ENCODE measurements at regions not wholly inside any gene's neighbourhood (a gene's known extent, or its start where the extent isn't known, plus 50 kb on each side); places are given as distances from the start of the nearest gene placed in this dataset.

DNA sequence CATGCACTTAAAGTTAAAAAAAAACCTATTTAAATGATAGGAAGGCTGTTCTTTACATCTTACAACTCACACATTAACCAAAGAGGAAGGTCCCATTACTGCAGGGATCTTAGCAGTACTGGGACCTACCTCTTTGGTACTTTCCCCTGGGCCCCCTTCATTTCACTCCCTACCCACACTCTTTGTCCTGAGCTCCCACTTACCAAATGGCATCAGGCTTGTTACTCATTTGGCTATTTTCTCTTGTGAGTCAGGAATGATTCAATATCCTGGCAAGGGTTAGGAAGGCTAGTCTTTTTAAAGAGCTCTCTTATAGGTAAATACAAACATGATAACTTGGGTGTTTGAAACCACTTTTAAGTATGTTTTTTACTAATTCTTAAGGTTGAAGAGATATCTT lies 117.4 kb upstream of the ELL2 start:
- H3K4me3 ChIP-seq (replicated peaks in 1 of 3; ENCODE audit: insufficient read depth in 1 of 3, low read depth in 1 of 3, low read length in 3 of 3), result no peak overlapping the region

DNA sequence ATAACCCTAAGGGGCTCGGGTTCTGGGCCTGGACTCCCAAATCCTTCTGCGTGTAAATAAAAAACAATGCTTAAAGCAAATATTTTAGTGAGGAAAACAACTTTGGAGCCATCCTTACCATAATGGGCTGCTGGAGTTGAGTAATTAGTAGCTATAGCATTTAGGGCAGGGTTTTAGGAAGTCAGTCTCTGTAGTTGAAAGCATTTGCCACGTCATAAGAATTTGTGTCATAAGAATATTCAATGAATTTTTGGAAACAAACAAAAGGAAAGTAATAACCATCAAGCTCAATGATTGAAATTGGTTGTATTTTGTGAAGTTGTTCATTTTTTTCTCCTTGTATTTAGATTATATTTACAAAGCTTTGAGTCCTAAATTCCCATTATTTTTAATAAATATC lies 114.8 kb upstream of the ELL2 start:
- Histone ChIP-seq H3K36me3 (ENCODE audit: control insufficient read depth in 2 of 2, extremely low read depth in 1 of 2, insufficient read depth in 2 of 2, low read length in 2 of 2) (no peaks in the 10 kb centered on the region), H3K27me3 (ENCODE audit: control insufficient read depth in 2 of 2, insufficient read depth in 2 of 2, low read length in 2 of 2) (no peaks in the 10 kb centered on the region), H3K9me1 (replicated peaks; ENCODE audit: control insufficient read depth, extremely low read depth, insufficient read depth, low read length) (no peaks in the 10 kb centered on the region), H3K4me2 (ENCODE audit: insufficient read depth, low read length) (no peak overlapping the region), H4K20me1 (replicated peaks; ENCODE audit: control insufficient read depth, extremely low read depth, insufficient read depth, low read length) (no peaks in the 10 kb centered on the region), H3K27ac (ENCODE audit: insufficient read depth, low read depth, low read length) (no peak overlapping the region), H3K9me3 (replicated peaks; ENCODE audit: control insufficient read depth, insufficient read depth, low read length) (no peaks in the 10 kb centered on the region), H2AFZ (ENCODE audit: low read depth, low read length) (no peak overlapping the region), H3K79me2 (ENCODE audit: control insufficient read depth, insufficient read depth, low read length) (no peaks in the 10 kb centered on the region), H3K9ac (replicated peaks; ENCODE audit: extremely low read depth, insufficient read depth, low read length) (no peak overlapping the region), H3K4me1 (ENCODE audit: control insufficient read depth, extremely low read depth, insufficient read depth, low read length) (peaks cover 44% of the 10 kb centered on the region), H3K4me3 (replicated peaks in 1 of 3; ENCODE audit: insufficient read depth in 1 of 3, low read depth in 1 of 3, low read length in 3 of 3) (no peak overlapping the region)
- DNase-seq (ENCODE audit: low read depth, low spot score) (no peak), FAIRE-seq (no peak)
- TF ChIP-seq GATA2 (IDR thresholded peaks at IDR 0.05; ENCODE audit: insufficient read depth, insufficient read length, low read depth, low read length), result no peak
- no peak for TF ChIP-seq EZH2 (IDR thresholded peaks at IDR 0.05; ENCODE audit: borderline replicate concordance, low read depth, low read length, severe bottlenecking)
- TF ChIP-seq, protein P1, sequence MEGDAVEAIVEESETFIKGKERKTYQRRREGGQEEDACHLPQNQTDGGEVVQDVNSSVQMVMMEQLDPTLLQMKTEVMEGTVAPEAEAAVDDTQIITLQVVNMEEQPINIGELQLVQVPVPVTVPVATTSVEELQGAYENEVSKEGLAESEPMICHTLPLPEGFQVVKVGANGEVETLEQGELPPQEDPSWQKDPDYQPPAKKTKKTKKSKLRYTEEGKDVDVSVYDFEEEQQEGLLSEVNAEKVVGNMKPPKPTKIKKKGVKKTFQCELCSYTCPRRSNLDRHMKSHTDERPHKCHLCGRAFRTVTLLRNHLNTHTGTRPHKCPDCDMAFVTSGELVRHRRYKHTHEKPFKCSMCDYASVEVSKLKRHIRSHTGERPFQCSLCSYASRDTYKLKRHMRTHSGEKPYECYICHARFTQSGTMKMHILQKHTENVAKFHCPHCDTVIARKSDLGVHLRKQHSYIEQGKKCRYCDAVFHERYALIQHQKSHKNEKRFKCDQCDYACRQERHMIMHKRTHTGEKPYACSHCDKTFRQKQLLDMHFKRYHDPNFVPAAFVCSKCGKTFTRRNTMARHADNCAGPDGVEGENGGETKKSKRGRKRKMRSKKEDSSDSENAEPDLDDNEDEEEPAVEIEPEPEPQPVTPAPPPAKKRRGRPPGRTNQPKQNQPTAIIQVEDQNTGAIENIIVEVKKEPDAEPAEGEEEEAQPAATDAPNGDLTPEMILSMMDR (IDR thresholded peaks at IDR 0.05; ENCODE audit: extremely low read depth in 1 of 2, insufficient read depth in 1 of 2, low read depth in 1 of 2, low read length in 2 of 2), result no peak
- no peak for TF ChIP-seq MYC (IDR thresholded peaks at IDR 0.05; ENCODE audit: low read depth, low read length)
- no peak for TF ChIP-seq JUN (IDR thresholded peaks at IDR 0.05; ENCODE audit: borderline replicate concordance, insufficient read depth, insufficient read length, low read depth)
- no peak for TF ChIP-seq POLR2AphosphoS5 (IDR thresholded peaks at IDR 0.05; ENCODE audit: insufficient read depth, low read depth, low read length)
- intact Hi-C loops (cut with micrococcal nuclease) (no loop called here), dilution Hi-C loops (cut with MboI; ENCODE audit: extremely low pct_ligation_motif_present, low sequenced_read_pairs) (no loop called here)
- no TSS peak for BruUV-seq (replicated peaks)
- POLR2A ChIA-PET, result no interaction called here
- CTCF ChIA-PET, result interaction anchor here (0.7 kb wide), 1 partner anchor 34 kb away, joined by 3 read pairs; no protein-coding TSS in a partner anchor

More for the DNA sequence above, 117.4 kb upstream of the ELL2 start:
- Histone ChIP-seq H3K4me2 (ENCODE audit: insufficient read depth, low read length) (peak overlapping the region; percentile 14), H3K79me2 (ENCODE audit: control insufficient read depth, insufficient read depth, low read length) (no peaks in the 10 kb centered on the region), H3K9me1 (replicated peaks; ENCODE audit: control insufficient read depth, extremely low read depth, insufficient read depth, low read length) (no peaks in the 10 kb centered on the region), H3K27me3 (ENCODE audit: control insufficient read depth in 2 of 2, insufficient read depth in 2 of 2, low read length in 2 of 2) (no peaks in the 10 kb centered on the region), H3K9me3 (replicated peaks; ENCODE audit: control insufficient read depth, insufficient read depth, low read length) (no peaks in the 10 kb centered on the region), H4K20me1 (replicated peaks; ENCODE audit: control insufficient read depth, extremely low read depth, insufficient read depth, low read length) (no peaks in the 10 kb centered on the region), H3K4me1 (ENCODE audit: control insufficient read depth, extremely low read depth, insufficient read depth, low read length) (peaks cover 47% of the 10 kb centered on the region), H3K9ac (replicated peaks; ENCODE audit: extremely low read depth, insufficient read depth, low read length) (peak overlapping the region; percentile 14), H2AFZ (ENCODE audit: low read depth, low read length) (no peak overlapping the region), H3K27ac (ENCODE audit: insufficient read depth, low read depth, low read length) (peak overlapping the region; percentile 72), H3K36me3 (ENCODE audit: control insufficient read depth in 2 of 2, extremely low read depth in 1 of 2, insufficient read depth in 2 of 2, low read length in 2 of 2) (no peaks in the 10 kb centered on the region)
- FAIRE-seq, result peak; percentile 85
- TF ChIP-seq JUN (IDR thresholded peaks at IDR 0.05; ENCODE audit: borderline replicate concordance, insufficient read depth, insufficient read length, low read depth), result peak; percentile 86
- TF ChIP-seq POLR2AphosphoS5 (IDR thresholded peaks at IDR 0.05; ENCODE audit: insufficient read depth, low read depth, low read length), result peak; percentile 34
- no peak for TF ChIP-seq POLR2A (IDR thresholded peaks at IDR 0.05; ENCODE audit: low read depth, low read length)
- peak; percentile 95 for TF ChIP-seq FOS (IDR thresholded peaks at IDR 0.05; ENCODE audit: borderline replicate concordance, insufficient read depth, low read length)
- BruUV-seq (replicated peaks), result no TSS peak
- peak; percentile 91 for DNase-seq (ENCODE audit: low read depth, low spot score)
- intact Hi-C loops (cut with micrococcal nuclease) (loop anchor here (1.0 kb wide), 1 partner anchor 11 kb away; no protein-coding TSS in a partner anchor), dilution Hi-C loops (cut with MboI; ENCODE audit: extremely low pct_ligation_motif_present, low sequenced_read_pairs) (no loop called here)
- ChIA-PET CTCF (interaction anchor here (0.6 to 2.7 kb wide), 4 partner anchors 13 to 723 kb away, joined by 3 to 14 read pairs (median 4); partner anchors contain the start of gene ELL2), POLR2A (no interaction called here)
